ENCODE measurements at regions not wholly inside any gene's neighbourhood (a gene's known extent, or its start where the extent isn't known, plus 50 kb on each side); places are given as distances from the start of the nearest gene placed in this dataset.

DNA sequence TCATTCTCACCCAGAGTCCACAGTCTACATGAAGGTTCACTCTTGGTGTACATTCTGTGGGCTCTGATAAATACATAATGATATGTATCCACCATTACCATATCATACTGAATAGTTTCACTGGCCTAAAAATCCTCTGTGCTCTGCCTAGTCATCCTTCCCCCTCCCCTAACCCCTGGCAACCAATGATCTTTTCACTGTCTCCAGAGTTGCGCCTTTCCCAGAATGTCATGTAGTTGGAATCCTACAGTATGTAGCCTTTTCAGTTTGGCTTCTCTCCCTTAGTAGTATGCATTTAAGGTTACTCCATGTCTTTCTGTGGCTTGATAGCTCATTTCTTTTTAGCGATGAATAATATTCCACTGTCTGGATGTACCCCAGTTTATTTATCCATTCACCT, 101.3 kb downstream of the NOG start:
- no peaks in the 10 kb centered on the region for H4K20me1 ChIP-seq (ENCODE audit: insufficient read depth)
- no peaks in the 10 kb centered on the region for H3K79me2 ChIP-seq (ENCODE audit: insufficient read depth)
- no peaks in the 10 kb centered on the region for H3K9me2 ChIP-seq (ENCODE audit: insufficient read depth)
- in situ Hi-C loops (cut with MboI) = no loop called here
- DNase-seq = peak; percentile 66
- H3K4me1 ChIP-seq (ENCODE audit: insufficient read depth) = peaks cover 26% of the 10 kb centered on the region
- 67 to 70% methylated on average over 2 of the region's 2 CpGs for WGBS, 2 experiments (ENCODE audit: low coverage in 1 of 2, low lambda C conversion rate in 2 of 2, missing lambda C conversion rate in 2 of 2)
- H3K9me3 ChIP-seq (ENCODE audit: low read depth) = no peaks in the 10 kb centered on the region
- peaks cover 20% of the 10 kb centered on the region; the same call in 1 of the 2 replicates for H3F3A ChIP-seq (ENCODE audit: insufficient read depth)
- H3K4me3 ChIP-seq = no peak overlapping the region
- no peak overlapping the region for H2AFZ ChIP-seq
- H3K27me3 ChIP-seq (replicated peaks; ENCODE audit: insufficient read depth) = no peaks in the 10 kb centered on the region
- TF ChIP-seq EZH2 (IDR thresholded peaks at IDR 0.05; ENCODE audit: insufficient read depth, poor library complexity, severe bottlenecking) (no peak), EZH2phosphoT487 (IDR thresholded peaks at IDR 0.05; ENCODE audit: insufficient read depth, low read depth) (no peak)
- H3K4me2 ChIP-seq (ENCODE audit: unreplicated experiment) = no peak overlapping the region
- no peak overlapping the region for H3K9ac ChIP-seq
- H3K36me3 ChIP-seq (ENCODE audit: low read depth) = no peaks in the 10 kb centered on the region
- no peak overlapping the region for H3K27ac ChIP-seq

DNA sequence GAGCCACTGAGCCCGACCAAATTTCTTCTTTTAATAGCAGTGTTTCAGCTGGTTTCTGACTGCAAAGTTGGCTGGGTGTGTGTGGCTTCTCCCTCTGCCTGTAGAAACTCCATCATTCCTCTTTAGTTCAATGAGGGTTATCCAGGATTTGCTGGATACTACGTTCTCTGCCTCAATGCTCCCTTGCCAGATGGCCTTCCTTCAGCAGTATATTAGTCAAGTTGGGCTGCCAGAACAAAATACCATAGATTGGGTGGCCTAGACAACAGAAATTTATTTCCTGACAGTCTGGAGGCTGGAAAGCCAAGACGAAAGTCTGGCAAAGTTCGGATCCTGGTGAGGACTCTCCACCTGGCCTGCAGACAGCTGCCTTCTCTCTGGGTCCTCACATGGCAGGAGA, 103.7 kb downstream of the NOG start:
- in situ Hi-C loops (cut with MboI) = no loop called here
- H3K36me3 ChIP-seq (ENCODE audit: low read depth) = no peaks in the 10 kb centered on the region
- H3K9me3 ChIP-seq (ENCODE audit: low read depth) = no peaks in the 10 kb centered on the region
- no peaks in the 10 kb centered on the region for H3K9me2 ChIP-seq (ENCODE audit: insufficient read depth)
- no peak overlapping the region for H3K9ac ChIP-seq
- no peak overlapping the region for H3K4me2 ChIP-seq (ENCODE audit: unreplicated experiment)
- 53 to 56% methylated on average over 4 of the region's 4 CpGs for WGBS, 2 experiments (ENCODE audit: low coverage in 1 of 2, low lambda C conversion rate in 2 of 2, missing lambda C conversion rate in 2 of 2)
- H4K20me1 ChIP-seq (ENCODE audit: insufficient read depth) = no peaks in the 10 kb centered on the region
- no peak overlapping the region for H3K27ac ChIP-seq
- H3K4me3 ChIP-seq = no peak overlapping the region
- H3F3A ChIP-seq (ENCODE audit: insufficient read depth) = peaks cover 24% of the 10 kb centered on the region; the same call in 1 of the 2 replicates
- H3K27me3 ChIP-seq (replicated peaks; ENCODE audit: insufficient read depth) = no peaks in the 10 kb centered on the region
- H3K79me2 ChIP-seq (ENCODE audit: insufficient read depth) = no peaks in the 10 kb centered on the region
- no peak for TF ChIP-seq EZH2phosphoT487 (IDR thresholded peaks at IDR 0.05; ENCODE audit: insufficient read depth, low read depth)
- TF ChIP-seq EZH2 (IDR thresholded peaks at IDR 0.05; ENCODE audit: insufficient read depth, poor library complexity, severe bottlenecking) = no peak
- DNase-seq = no peak
- peaks cover 22% of the 10 kb centered on the region for H3K4me1 ChIP-seq (ENCODE audit: insufficient read depth)
- no peak overlapping the region for H2AFZ ChIP-seq

DNA sequence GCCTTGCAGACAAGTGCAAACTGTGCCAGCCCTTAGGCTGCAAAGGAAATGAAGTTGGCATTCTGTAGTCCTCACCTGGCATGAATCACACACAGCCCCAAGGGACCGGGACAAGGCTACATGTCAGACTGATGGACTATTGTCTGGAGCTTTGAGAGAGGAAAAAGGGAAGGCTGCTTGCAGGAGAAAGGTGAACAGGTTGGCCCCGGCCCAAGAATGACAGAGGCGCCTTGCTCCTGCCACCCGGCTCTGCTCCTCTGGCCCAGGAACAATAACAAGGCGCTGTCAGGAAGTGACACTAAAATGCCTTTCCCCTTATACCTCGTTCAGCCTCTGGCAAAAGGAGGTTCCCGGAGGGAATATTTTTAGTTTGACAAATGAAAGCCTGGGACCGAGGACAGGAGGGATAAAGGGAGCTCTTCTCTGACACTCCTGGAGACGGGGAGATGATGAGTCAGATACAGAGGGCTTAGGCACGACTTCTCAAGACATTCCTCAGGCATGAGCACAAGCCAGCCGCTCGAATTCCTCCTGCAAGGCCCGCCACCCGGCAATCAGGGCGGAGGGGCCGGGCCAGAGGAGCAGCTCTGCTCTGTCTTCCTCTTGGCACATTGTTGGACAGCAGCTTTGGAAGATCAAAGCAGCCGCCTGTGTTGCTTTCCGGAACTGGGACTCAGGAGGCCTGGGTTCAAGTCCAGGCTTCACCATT, 105.8 kb downstream of the NOG start:
- Histone ChIP-seq H3K27me3 (replicated peaks; ENCODE audit: insufficient read depth) (no peaks in the 10 kb centered on the region), H4K20me1 (ENCODE audit: insufficient read depth) (no peaks in the 10 kb centered on the region), H3K36me3 (ENCODE audit: low read depth) (no peaks in the 10 kb centered on the region), H3K27ac (peak overlapping the region; percentile 54), H3K4me2 (ENCODE audit: unreplicated experiment) (peak overlapping the region; percentile 75), H3K4me3 (peak overlapping the region; percentile 29; the same call in 1 of the 2 replicates), H3K9me3 (ENCODE audit: low read depth) (no peaks in the 10 kb centered on the region), H3K79me2 (ENCODE audit: insufficient read depth) (no peaks in the 10 kb centered on the region), H2AFZ (no peak overlapping the region), H3K9ac (peak overlapping the region; percentile 30; the same call in 1 of the 2 replicates), H3K4me1 (ENCODE audit: insufficient read depth) (peaks cover 22% of the 10 kb centered on the region), H3F3A (ENCODE audit: insufficient read depth) (peaks cover 22% of the 10 kb centered on the region; the same call in 1 of the 2 replicates), H3K9me2 (ENCODE audit: insufficient read depth) (no peaks in the 10 kb centered on the region)
- TF ChIP-seq EZH2 (IDR thresholded peaks at IDR 0.05; ENCODE audit: insufficient read depth, poor library complexity, severe bottlenecking) (no peak), EZH2phosphoT487 (IDR thresholded peaks at IDR 0.05; ENCODE audit: insufficient read depth, low read depth) (no peak)
- in situ Hi-C loops (cut with MboI) = no loop called here
- WGBS, 2 experiments (ENCODE audit: low coverage in 1 of 2, low lambda C conversion rate in 2 of 2, missing lambda C conversion rate in 2 of 2) = 1 to 2% methylated on average over 18 of the region's 18 CpGs
- peak; percentile 99 for DNase-seq

DNA sequence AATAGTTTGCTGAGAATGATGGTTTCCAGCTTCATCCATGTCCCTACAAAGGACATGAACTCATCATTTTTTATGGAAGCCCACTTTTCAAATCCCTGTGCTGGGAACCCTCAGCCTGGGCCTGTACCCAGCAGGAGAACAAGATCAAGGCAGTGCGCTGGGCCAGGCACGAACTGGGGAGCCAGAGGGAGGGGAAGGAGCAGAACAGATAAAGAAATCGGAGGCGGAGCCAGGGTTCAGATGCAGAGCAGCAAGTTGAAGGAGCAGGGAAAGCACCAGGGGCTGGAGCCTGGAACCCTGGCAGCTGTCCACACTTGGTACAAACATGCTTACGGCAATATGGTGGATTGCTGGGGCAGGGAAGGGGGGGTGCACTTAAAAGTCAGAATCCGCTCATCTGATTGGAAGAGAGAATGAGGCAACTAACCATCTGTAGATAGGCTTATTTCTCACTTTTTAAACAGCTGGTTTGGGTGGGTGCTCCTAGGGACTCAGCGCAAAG, 107.5 kb downstream of the NOG start:
- TF ChIP-seq EZH2 (IDR thresholded peaks at IDR 0.05; ENCODE audit: insufficient read depth, poor library complexity, severe bottlenecking) = no peak
- no peak for TF ChIP-seq EZH2phosphoT487 (IDR thresholded peaks at IDR 0.05; ENCODE audit: insufficient read depth, low read depth)
- H3K27me3 ChIP-seq (replicated peaks; ENCODE audit: insufficient read depth) = no peaks in the 10 kb centered on the region
- no peaks in the 10 kb centered on the region for H3K9me2 ChIP-seq (ENCODE audit: insufficient read depth)
- H3K9me3 ChIP-seq (ENCODE audit: low read depth) = no peaks in the 10 kb centered on the region
- no peaks in the 10 kb centered on the region for H3K79me2 ChIP-seq (ENCODE audit: insufficient read depth)
- H3K4me2 ChIP-seq (ENCODE audit: unreplicated experiment) = no peak overlapping the region
- in situ Hi-C loops (cut with MboI) = no loop called here
- H3F3A ChIP-seq (ENCODE audit: insufficient read depth) = peaks cover 14% of the 10 kb centered on the region; the same call in 1 of the 2 replicates
- no peak overlapping the region for H3K9ac ChIP-seq
- no peaks in the 10 kb centered on the region for H3K36me3 ChIP-seq (ENCODE audit: low read depth)
- H3K4me1 ChIP-seq (ENCODE audit: insufficient read depth) = peaks cover 12% of the 10 kb centered on the region
- H2AFZ ChIP-seq = no peak overlapping the region
- no peak for DNase-seq
- 91 to 93% methylated on average over 7 of the region's 7 CpGs for WGBS, 2 experiments (ENCODE audit: low coverage in 1 of 2, low lambda C conversion rate in 2 of 2, missing lambda C conversion rate in 2 of 2)
- H3K4me3 ChIP-seq = no peak overlapping the region
- no peaks in the 10 kb centered on the region for H4K20me1 ChIP-seq (ENCODE audit: insufficient read depth)
- H3K27ac ChIP-seq = no peak overlapping the region
